EL (cell line): ENCODE measurements at regions not wholly inside any gene's neighbourhood (a gene's known extent, or its start where the extent isn't known, plus 50 kb on each side); places are given as distances from the start of the nearest gene placed in this dataset.
A peak's percentile ranks its signal among the peaks of the same experiment; 100 is the strongest.
"Not testable (repeated sequence)": the region's sequence is repeated elsewhere in the genome, so short reads cannot be mapped to it uniquely, and the experiment has no call there.

ENCODE experiments used
- DNase-seq: peaks from one replicate; pipeline ENCODE4 v3.0.0-alpha.2; 2016

GRCh38 chr21:14321042-14321441, 61.9 kb downstream of the HSPA13 start:
- peak; percentile 3 for DNase-seq

GRCh38 chr21:14319805-14320204, 63.1 kb downstream of the HSPA13 start:
- no peak for DNase-seq

GRCh38 chr21:14318578-14318977, 64.4 kb downstream of the HSPA13 start:
- no peak for DNase-seq

GRCh38 chr21:14317507-14317906, 65.4 kb downstream of the HSPA13 start:
- no peak for DNase-seq

GRCh38 chr21:14313300-14313699, 69.6 kb downstream of the HSPA13 start:
- no peak for DNase-seq

- DNase-seq = no peak
These were observed 70.1 kb downstream of the HSPA13 start for GRCh38 chr21:14312871-14313270.

GRCh38 chr21:14308234-14308633, 74.7 kb downstream of the HSPA13 start:
- DNase-seq = no peak

- peak; percentile 5 for DNase-seq
These were observed 76.6 kb downstream of the HSPA13 start for GRCh38 chr21:14306126-14306907.

GRCh38 chr21:14303731-14304488, 79.0 kb downstream of the HSPA13 start:
- no peak for DNase-seq

- DNase-seq = no peak
These were observed 82.9 kb downstream of the HSPA13 start for GRCh38 chr21:14300074-14300473.

GRCh38 chr21:14290576-14290975, 74.6 kb downstream of the RBM11 start:
- no peak for DNase-seq

GRCh38 chr21:14288922-14289321, 73.0 kb downstream of the RBM11 start:
- no peak for DNase-seq

- no peak for DNase-seq
These were observed 69.3 kb downstream of the RBM11 start for GRCh38 chr21:14285147-14285761.

GRCh38 chr21:14284481-14284880, 68.5 kb downstream of the RBM11 start:
- DNase-seq = no peak

GRCh38 chr21:14281188-14281900, 65.4 kb downstream of the RBM11 start:
- not testable (repeated sequence) for DNase-seq
